ENCODE measurements at regions not wholly inside any gene's neighbourhood (a gene's known extent, or its start where the extent isn't known, plus 50 kb on each side); places are given as distances from the start of the nearest gene placed in this dataset.
A peak's percentile ranks its signal among the peaks of the same experiment; 100 is the strongest.

DNA sequence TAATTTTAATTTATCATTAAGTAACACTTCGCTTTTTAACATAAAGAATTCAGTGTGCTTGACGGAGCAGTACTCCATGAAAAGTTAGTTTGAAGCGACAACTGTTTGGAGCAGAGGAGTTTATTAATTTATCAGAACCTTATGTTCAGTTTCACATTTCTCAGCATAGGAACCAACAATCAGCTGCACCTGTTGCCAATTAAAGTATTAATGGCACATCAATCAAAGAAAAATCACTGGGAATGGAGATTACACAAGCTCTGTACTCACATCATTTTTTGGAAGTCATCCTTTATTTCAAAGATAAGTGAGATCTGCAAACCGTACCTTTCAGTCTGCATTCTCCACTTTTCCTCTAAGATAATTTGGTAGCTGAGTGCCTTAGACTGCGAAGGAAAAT, 344.6 kb downstream of the LMO4 start:
- H3K27ac ChIP-seq = no peak overlapping the region
- TF ChIP-seq, protein P1, sequence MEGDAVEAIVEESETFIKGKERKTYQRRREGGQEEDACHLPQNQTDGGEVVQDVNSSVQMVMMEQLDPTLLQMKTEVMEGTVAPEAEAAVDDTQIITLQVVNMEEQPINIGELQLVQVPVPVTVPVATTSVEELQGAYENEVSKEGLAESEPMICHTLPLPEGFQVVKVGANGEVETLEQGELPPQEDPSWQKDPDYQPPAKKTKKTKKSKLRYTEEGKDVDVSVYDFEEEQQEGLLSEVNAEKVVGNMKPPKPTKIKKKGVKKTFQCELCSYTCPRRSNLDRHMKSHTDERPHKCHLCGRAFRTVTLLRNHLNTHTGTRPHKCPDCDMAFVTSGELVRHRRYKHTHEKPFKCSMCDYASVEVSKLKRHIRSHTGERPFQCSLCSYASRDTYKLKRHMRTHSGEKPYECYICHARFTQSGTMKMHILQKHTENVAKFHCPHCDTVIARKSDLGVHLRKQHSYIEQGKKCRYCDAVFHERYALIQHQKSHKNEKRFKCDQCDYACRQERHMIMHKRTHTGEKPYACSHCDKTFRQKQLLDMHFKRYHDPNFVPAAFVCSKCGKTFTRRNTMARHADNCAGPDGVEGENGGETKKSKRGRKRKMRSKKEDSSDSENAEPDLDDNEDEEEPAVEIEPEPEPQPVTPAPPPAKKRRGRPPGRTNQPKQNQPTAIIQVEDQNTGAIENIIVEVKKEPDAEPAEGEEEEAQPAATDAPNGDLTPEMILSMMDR (conservative IDR thresholded peaks at IDR 0.05) = no peak
- TF ChIP-seq ZFX (IDR thresholded peaks at IDR 0.05) = no peak

DNA sequence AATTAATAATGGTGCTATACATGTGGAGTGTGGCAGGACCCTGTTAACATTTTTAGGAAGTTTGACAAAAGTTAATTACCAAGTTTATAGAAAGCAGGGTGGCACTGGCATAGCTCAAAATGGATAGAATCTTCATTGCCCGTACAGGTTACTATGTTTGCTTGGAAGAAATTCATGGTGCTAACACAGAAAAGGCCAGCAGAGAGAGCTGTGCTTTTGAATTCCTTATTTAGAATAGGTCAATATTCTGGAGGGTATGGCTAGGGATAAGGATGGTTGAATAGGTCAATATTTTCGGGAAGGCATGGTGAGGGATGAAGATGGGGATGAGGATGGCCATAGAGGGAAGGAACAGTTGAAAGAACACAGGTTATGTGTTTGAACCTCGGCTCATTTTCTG, 345.1 kb downstream of the LMO4 start:
- TF ChIP-seq, protein P1 (conservative IDR thresholded peaks at IDR 0.05) = peak; percentile 16
- TF ChIP-seq ZFX (IDR thresholded peaks at IDR 0.05) = no peak
- H3K27ac ChIP-seq = no peak overlapping the region

DNA sequence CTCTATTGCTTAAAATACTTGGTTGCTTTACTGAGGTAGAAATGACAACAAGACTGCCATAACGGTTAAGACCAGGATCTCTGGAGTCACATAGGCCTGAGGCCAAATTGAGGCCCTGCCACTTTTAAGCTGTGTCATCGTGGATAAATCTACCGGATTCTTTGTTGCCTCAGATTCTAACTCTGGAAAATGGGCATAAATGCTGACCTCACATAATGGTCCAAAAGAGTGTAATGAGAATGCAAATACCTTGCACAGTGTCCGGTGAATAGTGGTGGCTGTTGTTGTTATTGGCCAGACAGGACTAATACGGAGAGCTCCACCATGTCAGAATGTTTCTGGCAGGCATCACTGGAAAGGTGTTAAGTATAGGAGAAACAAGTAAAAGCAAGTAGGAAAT, 346.1 kb downstream of the LMO4 start:
- H3K27ac ChIP-seq = no peak overlapping the region
- TF ChIP-seq, protein P1 (conservative IDR thresholded peaks at IDR 0.05) = no peak
- TF ChIP-seq ZFX (IDR thresholded peaks at IDR 0.05) = no peak

DNA sequence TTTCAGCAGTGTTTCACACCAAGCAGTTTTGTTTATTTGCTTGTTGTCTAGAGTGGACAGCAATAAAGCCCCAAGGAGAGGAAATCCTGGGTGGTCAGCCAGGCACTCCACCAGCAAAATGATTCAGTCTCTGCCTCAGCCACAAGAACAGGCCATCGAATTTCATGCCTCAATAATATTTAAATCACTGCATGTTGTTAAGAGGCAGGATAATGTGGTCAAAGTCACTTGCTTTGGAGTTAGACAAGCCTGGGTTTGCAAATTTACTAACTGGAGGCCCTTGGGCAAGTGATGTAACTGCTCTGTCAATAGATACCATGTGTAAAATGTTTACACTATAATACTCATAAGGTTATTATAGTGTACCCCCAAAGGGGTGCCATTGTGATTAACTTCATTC, 349.6 kb downstream of the LMO4 start:
- no peak for TF ChIP-seq ZFX (IDR thresholded peaks at IDR 0.05)
- TF ChIP-seq, protein P1 (conservative IDR thresholded peaks at IDR 0.05) = no peak
- no peak overlapping the region for H3K27ac ChIP-seq

DNA sequence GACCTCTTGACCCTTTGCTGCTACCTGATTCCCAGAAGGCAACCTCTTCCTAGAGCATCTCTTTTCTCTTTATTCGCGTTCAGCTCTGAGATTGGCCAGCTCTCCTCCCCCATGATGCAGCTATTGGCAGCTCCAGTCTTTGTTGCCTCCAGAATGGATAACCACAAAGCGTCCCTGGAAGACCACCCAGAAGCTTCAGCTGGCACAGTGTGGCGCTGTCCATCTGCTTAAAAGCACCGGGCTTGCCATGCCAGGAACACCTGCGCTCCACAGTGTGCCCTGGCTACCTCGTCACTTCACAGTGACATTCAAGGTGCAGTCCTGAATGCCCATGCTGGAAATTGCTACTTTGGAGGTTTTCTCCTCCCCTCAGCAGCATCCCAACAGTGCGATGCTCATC, 353.9 kb downstream of the LMO4 start:
- TF ChIP-seq, protein P1 (conservative IDR thresholded peaks at IDR 0.05) = no peak
- no peak for TF ChIP-seq ZFX (IDR thresholded peaks at IDR 0.05)

DNA sequence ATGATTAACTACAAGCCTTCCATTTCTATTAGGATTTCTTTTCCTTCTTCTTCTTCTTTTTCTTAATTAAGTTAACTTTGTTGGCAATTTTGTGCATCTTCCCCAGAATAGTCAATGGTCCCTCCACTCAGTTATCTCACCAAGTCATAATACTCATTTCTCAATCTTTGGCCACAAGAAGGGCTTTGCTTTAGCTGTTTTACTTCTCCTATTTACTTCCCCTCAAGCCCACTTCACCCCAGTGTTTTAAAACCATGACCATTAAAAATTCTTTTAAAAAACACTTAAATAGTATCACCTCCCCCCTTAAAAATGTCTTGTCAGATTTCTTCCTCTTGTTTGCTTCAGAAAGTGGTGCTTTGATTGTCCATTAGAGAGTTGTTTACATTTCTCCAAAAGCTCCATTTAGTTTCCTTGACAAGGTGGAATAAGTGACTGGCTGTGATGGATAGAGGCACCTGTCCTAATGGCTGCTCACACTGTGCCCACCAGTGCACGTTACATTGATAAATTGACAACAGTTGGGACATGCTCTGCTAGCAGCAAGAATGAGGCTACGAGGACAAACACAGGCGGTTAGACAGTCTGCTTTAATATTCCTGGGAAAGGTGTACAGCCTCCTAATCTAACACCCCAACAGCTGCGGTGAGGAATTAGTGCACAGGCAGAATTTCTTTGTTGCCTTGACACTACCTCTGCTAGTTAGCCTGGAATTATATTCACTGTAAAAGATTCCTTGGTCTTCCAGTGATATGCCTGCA, 354.7 kb downstream of the LMO4 start:
- no peak overlapping the region for H3K27ac ChIP-seq
- TF ChIP-seq, protein P1 (conservative IDR thresholded peaks at IDR 0.05) = no peak
- TF ChIP-seq ZFX (IDR thresholded peaks at IDR 0.05) = no peak

More for the DNA sequence above, 353.9 kb downstream of the LMO4 start:
- H3K27ac ChIP-seq = no peak overlapping the region

DNA sequence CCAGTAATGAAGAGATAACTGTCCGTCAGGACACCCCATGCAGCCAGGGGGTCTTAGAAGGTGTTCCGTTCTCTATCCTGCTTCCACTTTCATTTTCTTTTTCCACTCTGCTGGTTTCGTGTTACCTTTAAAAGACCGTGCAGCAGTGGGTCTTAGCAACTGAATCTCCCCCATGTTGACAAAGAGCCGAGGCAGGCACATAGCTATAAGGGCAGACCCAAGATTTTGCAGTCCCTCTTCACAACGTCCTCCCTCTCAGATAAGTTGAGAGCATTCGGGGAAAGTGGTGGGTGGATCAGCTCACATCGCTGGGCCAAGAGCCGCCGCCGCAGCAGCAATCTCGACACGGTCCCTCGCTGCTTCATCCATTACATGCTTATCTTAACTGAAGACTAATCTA, 355.5 kb downstream of the LMO4 start:
- no peak overlapping the region for H3K27ac ChIP-seq
- TF ChIP-seq ZFX (IDR thresholded peaks at IDR 0.05) = no peak
- TF ChIP-seq, protein P1 (conservative IDR thresholded peaks at IDR 0.05) = no peak

Measured in C4-2B (cell line).